Eye (tissue), 1 donor: ENCODE measurements at regions not wholly inside any gene's neighbourhood (a gene's known extent, or its start where the extent isn't known, plus 50 kb on each side); places are given as distances from the start of the nearest gene placed in this dataset.
"Not testable (repeated sequence)": the region's sequence is repeated elsewhere in the genome, so short reads cannot be mapped to it uniquely, and the experiment has no call there.

Experiments used
- DNase-seq: peaks from one replicate; pipeline ENCODE4 v3.0.0-alpha.2; 2015

DNA sequence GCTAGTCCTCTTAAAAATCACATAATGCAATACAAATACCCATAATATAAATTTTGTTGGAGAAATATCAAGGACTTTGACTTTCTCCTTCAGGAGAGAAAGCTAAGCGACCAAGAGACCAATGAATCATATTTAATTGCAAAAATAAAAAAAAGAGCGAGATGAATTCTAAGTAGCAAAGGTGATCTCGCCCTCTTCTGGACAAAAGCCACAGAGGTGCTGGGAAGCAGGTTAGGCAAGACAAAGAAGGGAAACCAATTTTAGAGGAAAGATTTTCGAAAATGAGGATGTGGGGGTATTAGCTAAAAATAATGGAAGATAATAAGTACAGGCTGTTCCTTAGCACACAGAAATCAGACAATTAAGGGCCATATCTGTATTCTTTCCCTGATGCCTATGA, 111.4 kb upstream of the PLAAT1 start:
- DNase-seq: no peak

DNA sequence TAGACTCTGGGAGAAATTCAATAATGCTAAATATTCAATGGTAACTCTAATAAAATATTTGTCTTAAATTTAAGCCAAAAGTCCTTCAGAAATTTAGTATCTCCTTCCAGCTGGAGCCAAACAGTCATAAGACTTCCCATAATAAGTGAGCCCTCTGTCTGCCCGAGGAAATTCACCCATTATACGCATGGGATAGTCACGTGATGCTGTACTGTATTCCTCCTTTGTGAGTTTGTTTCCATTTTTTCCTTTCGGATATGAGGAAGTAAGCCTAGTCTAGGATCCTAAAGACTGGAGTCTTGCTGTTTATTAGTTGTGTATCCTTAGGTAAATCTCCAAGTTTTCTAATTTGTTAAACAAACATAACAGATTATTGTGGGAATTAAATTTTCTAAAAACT, 110.4 kb upstream of the PLAAT1 start:
- DNase-seq: no peak

DNA sequence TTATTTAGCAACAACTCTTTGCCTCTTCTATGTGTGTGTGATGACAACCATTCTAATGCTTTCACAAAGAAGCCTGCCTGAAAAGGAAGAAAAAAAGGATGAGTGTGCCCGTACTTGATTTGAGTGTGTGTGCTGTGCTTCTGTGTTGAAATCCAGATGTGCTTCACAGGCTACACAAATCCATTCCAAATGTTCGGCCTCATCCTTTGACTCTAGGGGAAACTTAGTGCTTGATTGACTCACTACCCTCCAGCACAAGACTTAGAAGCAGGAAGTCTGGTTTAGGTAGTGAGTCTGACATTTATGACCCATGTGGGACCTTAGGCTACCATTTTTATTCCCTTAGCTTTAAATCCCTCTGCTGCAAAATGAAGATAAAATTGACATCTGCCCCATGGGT, 108.8 kb upstream of the PLAAT1 start:
- DNase-seq: peak; percentile 12

DNA sequence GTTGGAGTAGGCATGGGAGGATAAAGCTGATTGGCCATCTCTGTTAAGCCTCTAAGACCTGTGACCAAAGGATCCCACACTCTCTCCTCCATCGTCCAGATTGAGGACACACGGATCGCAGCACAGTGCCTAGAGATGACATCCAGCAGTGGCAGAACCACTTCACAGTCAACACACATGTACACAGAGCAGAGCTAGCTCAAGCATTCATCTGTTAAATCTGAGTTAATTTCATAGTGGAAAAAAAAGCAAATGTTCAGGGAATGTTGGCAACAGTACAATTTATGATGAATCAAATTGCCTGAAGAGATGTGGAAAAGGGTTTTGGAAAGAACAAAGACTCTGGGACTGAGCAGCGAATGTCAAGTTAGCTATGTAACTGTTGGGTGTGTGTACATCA, 108.1 kb upstream of the PLAAT1 start:
- peak; percentile 55 for DNase-seq

DNA sequence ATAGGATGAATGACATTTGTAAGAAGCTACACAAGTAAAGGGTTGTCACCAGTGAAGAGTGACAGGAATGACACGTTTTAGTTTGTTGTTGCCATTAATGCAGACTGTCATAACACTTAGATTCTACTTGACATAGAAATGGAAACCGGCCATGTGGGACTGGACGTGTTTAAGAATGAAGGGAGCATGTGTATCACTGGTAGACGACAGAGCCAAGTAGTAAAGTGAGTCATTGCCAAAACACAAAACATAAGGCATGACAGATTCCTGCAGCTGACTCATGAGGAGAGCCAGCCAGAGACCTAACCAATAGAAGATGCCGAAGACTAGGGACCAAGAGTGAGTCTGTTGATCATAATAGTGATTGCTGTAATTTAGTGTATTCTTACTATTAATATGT, 106.2 kb upstream of the PLAAT1 start:
- DNase-seq: peak; percentile 16

DNA sequence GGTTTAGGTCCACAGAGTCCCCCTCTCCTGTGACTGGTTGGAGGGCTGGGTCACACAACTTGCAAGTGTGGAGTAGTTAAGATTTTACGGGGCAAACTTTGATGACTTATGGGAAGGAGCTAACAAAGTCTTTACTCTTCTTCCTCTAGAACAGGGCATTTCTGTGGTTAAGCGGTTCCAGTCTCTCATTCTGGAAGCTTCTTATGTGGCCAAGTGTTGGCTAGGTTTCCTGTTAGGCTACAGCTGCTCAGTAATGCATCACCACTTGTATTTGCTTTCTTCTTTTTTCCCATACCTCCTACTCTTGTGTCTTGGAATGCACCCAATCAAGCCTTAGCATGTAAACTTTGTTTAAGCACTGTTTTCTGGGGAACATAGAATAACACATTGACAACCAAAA, 100.6 kb upstream of the PLAAT1 start:
- peak; percentile 0 for DNase-seq

DNA sequence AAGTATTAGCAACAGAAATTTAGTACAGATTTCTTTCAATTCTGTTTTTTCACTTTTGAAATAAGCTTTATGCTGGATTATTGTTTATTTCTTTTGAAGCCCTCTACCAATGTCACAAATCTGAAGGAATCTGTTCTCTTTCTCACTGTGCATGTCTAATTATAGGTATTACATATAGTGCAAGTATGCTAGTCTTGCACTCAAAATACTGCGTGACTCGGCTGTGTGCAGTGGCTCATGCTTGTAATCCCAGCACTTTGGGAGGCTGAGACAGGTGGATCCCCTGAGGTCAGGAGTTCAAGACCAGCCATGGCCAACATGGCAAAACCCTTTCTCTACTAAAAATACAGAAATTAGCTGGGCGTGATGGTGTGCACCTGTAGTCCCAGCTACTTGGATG, 95.8 kb upstream of the PLAAT1 start:
- peak; percentile 0 for DNase-seq

DNA sequence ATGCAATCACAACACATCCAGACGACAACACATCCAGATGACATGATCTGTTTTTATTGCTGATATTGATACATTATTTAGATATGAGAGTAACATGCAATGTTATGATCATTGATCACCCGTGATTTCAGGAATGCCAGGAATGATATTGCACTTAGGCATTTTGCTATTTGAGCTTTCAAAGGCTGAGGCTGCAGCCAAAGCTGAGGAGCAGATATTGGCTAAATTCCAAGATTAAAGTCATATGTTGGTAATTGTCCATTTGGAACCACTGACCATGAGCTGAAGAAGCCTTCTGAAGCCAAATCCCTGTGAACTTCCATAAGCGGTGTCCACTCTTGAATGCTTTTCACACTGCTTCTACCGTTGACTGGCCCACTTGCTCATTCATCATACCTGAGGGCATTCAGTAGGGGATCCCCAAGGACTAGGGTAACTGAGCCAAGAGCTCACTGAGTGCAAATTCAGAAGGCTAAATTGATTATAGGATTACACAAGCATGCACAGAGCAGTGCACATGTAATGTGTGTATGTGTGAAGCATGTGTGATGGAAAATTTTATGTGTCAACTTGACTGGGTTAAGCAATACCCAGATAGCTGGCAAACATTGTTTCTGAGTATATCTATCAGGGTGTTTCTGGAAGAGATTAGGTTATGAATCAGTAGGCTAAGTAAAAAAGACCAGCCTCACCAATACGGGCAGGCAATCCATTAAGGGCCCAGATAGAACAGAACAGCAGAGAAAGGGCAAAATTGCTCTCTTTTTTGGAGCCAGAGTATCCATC, 92.1 kb upstream of the PLAAT1 start:
- peak; percentile 1 for DNase-seq

DNA sequence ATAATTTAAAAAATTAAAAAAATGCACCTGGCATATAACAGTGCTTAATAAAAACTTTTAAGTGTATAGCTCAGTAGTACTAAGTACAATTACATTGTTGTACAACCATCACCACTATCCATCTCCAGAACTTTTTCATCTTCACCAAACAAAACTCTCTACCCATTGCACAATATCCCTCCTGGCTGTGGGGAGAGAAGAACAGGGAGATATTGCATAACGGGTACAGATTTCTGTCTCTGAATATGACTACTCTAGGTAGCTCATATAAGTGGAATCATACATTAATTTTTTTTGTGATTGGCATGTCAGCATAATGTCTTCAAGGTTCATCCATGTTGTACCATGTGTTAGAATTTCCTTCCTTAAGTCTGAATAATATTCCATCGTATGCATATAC, 91.0 kb upstream of the PLAAT1 start:
- DNase-seq: no peak

DNA sequence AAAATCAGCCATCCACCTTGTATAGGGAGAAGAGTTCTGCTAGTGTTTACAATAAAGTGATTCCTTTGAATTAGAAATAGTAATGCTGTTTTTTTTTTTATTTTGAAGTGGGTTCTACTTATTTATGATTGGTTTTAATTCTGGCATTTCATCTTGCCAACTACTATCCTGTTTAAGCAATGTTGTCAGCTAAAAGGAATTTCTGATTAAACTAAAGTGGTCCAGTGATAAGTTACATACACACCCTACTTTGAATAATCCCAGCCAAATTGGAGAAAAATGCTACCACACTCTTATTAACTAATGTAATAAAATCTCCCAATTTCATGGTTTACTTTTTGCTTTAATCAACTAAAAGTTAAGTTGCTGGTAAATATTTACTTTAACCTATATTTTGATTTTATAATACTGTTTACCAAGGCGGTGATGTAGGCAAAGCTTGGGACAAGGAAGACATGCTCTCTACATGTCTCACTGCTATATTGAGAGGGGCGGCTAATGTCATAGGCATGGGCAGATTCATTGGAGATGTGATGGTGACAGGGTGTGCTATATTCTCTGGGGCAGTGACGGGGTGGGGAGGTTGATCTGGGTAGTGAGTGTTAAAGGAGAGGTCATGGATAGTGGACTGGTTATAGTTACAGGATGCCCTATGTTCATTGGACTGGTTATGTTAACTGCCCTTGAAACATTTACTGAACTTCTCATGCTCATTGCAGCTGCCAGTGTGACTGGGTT, 85.8 kb upstream of the PLAAT1 start:
- not testable (repeated sequence) for DNase-seq

DNA sequence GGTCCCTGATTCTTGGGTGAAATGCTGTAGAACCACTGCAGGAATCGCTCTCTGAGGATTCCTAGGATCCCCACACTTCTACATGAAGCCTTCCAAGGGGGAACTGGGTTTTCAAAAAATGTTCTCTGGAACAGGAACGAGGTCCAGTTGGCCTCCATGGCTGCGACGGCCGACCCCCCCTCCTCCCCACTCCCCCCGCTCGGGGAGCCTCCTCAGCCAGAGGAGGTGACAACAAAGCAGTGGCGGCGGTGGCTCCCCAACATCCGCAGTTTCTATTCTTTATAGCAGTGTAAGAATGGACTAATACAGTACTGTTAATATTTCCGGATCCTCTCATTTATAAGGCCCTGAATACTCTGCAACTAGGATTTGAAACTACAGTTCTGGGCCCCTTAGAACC, 84.0 kb upstream of the PLAAT1 start:
- no peak for DNase-seq

DNA sequence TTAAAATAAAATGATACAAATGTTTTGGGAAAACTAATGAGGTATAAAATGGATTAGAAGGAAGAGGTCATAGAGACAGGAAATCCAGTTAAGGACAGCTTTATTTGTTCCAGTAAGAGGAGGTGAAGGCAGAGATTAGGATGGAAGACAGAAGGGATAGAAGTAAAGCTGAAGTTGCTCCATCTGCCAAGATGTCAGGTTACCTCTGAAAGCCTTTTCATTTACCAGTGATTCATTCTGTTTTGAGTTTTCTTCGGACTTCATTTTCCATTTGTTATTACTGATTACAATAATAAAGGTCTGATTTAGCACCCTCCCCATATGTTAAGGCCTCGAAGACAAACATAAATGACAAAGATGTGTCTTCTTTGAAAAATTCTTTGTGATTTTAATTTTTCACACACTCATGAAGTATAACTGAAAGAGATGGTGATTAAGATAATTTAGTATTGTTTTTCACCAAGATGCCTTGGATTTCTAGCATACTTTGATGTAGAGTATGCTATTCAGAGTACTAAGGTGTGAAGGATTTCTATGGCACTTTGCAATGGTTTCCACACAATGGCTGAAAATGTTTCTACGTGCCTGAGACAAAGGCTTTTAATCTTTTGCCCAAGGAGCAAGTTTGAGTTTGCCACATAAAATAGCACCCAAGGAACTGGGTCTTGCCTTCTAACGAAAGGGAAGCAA, 75.4 kb upstream of the PLAAT1 start:
- no peak for DNase-seq

DNA sequence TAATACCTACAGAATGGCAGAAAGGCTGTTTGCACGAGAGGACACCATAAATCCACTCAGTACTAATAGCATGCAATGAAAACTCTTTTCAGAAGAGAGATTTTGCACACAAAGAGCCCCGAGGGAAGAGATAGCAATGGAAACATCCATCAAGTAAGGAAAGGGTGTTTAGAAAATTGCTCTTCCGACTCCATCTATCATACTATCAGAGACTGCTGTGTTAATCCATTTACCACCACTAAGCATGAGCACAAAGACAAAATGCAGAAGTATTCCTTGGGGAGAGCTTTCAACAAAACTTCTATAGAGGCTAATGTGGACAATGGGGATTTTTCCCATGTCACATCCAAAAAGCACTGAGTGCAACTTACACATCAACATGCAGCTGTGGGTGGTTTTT, 72.1 kb upstream of the PLAAT1 start:
- peak; percentile 33 for DNase-seq

DNA sequence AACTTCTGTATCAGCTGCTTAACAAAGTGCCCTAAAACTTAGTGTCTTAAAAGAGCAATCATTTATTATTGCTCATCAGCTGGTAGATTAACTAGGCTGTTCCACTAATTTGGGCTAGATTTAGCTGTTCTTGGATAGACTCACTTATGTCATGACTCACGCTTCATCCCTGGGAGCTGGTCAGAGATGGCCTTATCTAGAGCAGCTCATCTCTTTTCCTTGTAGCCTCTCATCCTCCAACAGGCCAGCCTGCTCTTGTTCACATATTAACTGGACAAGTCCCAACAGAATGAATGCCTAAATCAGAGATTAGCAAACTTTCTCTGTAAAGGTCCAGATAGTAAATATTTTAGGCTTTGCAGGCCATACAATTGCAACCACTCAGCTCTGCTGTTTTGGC, 66.9 kb upstream of the PLAAT1 start:
- no peak for DNase-seq

DNA sequence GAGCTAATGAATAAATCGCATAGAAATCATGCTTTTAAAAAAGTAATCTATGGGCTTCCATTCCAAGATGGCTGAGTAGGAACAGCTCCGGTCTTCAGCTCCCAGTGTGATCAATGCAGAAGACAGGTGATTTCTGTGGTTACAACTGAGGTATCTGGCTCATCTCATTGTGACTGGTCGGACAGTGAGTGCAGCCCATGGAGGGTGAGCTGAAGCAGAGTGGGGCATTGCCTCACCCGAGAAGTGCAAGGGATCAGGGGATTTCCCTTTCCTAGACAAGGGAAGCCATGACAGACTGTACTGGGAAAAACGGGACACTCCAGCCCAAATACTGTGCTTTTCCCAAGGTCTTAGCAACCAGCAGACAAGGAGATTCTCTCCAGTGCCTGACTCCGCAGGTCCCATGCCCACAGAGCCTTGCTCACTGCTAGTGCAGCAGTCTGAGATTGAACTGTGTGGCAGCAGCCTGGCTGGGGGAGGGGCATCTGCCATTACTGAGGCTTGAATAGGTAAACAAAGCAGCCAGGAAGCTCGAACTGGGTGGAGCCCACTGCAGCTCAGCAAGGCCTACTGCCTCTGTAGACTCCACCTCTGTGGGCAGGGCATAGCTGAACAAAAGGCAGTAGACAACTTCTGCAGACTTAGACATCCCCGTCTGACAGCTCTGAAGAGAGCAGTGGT, 61.5 kb upstream of the PLAAT1 start:
- not testable (repeated sequence) for DNase-seq

DNA sequence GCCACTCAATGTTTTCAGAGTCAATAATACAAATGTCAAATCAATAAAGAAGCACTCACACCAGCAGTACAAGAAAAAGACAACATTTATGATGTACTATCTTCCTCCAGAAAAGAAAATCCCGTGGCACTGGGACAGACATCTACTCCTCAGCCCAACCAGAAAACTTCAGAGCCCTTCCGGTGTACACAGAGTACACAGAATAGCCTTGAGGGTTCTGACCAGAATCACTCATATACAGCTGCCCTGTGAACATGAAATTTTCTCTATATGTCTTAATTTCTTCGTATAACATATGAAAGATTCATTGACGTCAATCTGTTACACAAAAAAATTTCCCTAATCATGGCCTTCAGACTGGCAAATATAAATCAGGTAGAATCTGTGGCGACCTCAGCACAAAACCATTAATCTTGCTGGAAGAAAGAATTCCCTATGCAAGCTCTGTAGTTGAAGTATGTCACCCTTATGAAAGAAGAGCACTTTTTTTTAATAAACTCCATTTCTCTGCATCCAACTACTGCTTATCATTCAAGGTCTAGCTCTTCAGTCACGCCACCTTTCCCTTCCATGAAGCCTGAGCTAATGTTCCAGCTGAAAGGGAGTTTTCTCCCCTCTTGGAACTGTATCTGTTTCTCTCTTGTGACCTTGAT, 53.8 kb upstream of the PLAAT1 start:
- DNase-seq: no peak

DNA sequence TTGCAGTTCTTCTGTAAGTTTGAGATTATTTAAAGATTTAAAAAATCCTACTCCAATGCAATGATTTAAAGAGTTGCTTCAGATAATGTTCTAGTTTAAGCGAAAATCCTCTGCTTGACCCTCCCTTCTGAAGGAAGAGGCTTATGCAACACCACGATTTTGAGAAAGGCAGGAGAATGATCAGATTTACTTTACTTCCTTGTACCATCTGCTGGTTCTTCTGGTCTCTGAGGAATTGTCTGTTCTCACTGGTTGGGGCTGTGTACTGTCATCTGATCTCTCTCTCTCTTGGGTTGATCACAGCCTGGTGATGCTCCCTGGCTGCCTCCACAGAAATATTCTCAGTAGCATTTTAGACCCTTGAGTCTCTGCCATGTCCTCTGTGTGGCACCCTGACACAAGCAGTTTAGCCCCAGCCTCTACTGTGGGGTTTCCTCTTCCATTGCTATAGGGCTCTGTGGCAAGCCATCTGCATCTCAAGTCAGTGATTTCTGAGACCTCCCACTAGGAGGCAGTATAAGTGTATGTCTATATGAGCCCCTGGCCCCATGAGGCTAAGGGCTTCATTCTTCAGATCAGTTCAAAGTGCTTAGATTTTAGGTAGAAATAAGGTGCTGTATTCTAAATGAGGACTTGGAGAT, 50.8 kb upstream of the PLAAT1 start:
- peak; percentile 66 for DNase-seq
